WI38 (cell line): ENCODE measurements at regions not wholly inside any gene's neighbourhood (a gene's known extent, or its start where the extent isn't known, plus 50 kb on each side); places are given as distances from the start of the nearest gene placed in this dataset.
"Not testable (repeated sequence)": the region's sequence is repeated elsewhere in the genome, so short reads cannot be mapped to it uniquely, and the experiment has no call there.

Experiments used
- H3K4me3 ChIP-seq: 2 replicates; pipeline ENCODE4 v1.5.1; 2011; ENCODE audit warnings: low read depth, mild to moderate bottlenecking, control low read depth, low read length
- TF ChIP-seq, protein P1 (sequence below): IDR thresholded peaks from 2 replicates; pipeline ENCODE4 v1.5.1; 2012; ENCODE audit warnings: low read depth, mild to moderate bottlenecking, control low read depth, low read length

DNA sequence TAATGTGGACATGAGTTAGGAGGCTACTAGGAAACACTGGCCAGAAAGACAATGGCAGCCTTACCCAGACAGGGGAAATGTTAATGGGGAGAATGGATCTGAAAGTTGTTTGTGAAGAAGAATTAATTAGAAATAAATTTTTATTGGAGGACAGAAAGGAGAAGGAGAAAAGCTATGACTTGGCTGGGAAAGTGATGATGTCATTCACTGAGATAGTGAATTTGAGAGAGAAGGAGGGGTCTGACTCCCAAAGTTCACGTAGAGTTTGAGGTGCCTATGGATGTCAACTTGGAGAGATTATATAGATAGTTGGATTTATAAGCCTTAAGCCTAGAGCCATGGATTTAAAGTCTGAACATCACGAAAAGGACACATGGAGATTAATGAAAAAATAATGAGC, 144.6 kb upstream of the ZNF521 start:
- TF ChIP-seq, protein P1, sequence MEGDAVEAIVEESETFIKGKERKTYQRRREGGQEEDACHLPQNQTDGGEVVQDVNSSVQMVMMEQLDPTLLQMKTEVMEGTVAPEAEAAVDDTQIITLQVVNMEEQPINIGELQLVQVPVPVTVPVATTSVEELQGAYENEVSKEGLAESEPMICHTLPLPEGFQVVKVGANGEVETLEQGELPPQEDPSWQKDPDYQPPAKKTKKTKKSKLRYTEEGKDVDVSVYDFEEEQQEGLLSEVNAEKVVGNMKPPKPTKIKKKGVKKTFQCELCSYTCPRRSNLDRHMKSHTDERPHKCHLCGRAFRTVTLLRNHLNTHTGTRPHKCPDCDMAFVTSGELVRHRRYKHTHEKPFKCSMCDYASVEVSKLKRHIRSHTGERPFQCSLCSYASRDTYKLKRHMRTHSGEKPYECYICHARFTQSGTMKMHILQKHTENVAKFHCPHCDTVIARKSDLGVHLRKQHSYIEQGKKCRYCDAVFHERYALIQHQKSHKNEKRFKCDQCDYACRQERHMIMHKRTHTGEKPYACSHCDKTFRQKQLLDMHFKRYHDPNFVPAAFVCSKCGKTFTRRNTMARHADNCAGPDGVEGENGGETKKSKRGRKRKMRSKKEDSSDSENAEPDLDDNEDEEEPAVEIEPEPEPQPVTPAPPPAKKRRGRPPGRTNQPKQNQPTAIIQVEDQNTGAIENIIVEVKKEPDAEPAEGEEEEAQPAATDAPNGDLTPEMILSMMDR: no peak
- H3K4me3 ChIP-seq: no peak overlapping the region

DNA sequence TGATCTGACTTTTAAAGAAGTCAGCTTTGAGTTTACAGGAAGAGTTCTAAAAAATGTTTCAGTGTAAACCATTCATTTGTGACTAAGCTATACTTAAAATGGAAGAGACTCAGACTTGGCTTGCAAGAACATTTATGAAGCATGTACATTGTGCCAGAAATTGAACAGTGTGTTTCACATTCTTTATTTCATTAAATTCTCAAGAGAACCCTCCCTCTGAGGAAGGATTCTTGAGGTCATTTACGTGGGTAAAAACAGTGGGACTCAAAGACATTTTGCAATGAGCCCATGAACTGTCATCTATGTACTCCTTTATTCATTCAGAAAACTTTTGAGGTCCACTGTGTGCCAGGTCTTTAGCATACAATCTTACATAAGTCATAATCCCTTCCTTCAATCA, 143.6 kb upstream of the ZNF521 start:
- H3K4me3 ChIP-seq: no peak overlapping the region
- TF ChIP-seq, protein P1: no peak

DNA sequence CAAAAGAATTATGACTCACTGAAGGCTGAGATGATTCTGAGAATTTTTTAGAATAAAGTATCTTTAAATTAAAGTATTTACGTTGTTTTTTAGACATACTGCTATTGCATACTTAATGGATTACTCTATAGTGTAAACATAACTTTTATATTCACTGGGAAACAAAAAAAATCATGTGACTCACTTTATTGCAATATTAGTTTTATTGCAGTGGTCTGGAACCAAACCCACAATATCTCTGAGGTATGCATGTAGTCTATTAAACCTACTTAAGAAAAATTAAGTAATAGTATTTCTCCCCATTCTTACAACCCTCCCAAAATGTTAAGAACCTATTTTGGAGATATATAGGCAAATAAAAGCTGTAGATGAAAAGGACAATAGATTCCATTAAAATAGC, 142.9 kb upstream of the ZNF521 start:
- H3K4me3 ChIP-seq: no peak overlapping the region
- TF ChIP-seq, protein P1: no peak

DNA sequence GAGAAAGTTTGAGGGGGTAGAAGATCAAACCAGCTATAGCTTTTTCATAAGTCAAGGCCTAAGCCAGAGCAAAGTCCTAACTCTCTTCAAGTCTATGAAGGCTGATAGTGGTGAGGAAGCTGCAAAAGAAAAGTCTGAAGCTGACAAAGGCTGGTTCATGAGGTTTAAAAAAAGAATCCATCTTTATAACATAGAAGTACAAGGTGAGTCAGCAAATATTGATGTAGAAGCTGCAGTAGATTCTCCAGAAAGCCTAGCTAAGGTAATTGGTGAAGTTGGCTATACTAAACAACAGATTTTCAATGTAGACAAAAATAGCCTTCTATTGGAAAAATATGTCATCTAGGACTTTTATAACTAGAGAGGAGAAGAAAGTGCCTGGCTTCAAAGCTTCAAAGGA, 141.4 kb upstream of the ZNF521 start:
- no peak overlapping the region for H3K4me3 ChIP-seq
- TF ChIP-seq, protein P1: no peak

DNA sequence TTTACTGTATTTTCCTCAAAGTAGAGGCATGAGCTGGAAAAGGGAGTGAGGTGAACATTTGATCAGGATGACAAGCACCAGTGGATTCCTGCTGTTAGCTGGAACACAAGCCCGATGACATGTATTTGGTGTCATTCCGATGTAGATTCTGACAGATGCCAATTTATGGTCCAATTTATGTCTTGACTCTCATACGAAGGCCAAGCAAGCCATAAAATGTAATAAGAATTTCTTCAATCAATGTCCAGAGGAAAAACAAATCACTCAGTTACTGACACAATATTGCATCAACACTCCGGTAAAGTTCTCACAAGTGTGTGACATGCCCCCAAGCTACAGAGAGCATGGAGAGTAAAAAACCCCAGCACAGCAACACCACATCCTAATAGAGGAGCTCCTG, 138.3 kb upstream of the ZNF521 start:
- TF ChIP-seq, protein P1: no peak
- H3K4me3 ChIP-seq: no peak overlapping the region

DNA sequence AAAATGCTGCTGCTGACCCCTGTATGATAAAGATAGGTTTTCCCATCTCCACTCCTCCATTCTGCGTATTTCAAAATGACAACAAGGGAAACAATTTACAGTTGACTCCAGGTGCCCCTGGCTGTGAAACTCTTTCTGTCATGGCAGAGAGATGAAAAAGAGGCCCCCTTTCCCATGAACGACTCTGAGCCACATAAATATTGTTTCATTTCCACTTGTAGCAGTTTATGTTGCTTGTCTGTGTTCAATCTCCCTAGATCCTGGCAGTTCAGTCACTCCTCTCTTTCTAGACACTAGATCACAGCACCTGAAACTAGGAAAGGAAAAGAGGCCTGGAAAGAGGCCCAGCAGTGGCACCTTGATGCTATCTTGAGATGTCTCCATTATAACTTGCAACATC, 121.0 kb upstream of the ZNF521 start:
- H3K4me3 ChIP-seq: no peak overlapping the region
- TF ChIP-seq, protein P1: no peak

DNA sequence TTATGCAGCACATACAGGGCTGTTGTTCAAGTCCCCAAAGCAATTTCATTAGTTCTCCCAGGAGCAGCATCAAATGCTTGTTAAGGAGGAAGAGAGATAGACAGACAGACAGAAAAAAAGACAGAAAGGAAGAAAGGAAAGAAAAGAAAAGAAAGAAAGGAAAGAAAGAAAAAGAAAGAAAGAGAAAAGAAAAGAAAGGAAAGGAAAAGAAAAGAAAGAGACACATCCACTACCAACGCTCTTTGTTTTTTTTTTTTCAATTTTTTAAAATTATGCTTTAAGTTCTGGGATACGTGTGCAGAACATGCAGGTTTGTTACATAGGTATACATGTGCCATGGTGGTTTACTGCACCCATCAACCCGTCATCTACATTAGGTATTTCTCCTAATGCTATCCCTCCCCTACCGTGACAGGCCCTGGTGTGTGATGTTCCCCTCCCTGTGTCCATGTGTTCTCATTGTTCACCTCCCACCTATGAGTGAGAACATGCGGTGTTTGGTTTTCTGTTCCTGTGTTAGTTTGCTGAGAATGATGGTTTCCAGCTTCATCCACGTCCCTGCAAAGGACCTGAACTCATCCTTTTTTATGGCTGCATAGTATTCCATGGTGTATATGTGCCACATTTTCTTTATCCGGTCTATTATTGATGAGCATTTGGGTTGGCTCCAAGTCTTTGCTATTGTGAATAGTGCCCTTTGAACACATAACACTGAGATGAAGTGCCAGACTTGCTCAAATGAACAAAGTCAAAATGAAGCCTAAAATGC, 119.0 kb upstream of the ZNF521 start:
- H3K4me3 ChIP-seq: not testable (repeated sequence)

DNA sequence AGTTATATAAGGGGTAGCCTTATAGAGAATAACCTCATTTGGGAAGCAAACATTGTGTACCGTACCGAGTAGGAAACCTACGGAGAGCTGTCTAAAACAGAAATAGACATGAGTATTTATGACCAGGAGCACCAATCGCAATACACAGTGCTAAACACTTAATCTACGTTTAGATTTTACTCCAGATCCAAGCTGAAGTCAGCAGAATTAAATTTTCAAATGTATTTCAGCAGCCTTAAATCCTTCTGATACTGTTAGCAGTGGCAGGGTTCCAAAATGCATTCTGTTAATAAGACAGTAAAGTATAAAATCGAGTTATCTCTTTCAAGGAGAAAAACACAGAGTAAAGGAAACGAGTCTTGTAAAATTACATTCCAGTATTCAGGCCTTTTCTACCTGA, 118.1 kb upstream of the ZNF521 start:
- H3K4me3 ChIP-seq: no peak overlapping the region
- TF ChIP-seq, protein P1: no peak
